Neural crest cell (in vitro differentiated cells): ENCODE measurements at regions not wholly inside any gene's neighbourhood (a gene's known extent, or its start where the extent isn't known, plus 50 kb on each side); places are given as distances from the start of the nearest gene placed in this dataset.

Source experiments
- DNase-seq: peaks from one replicate; pipeline ENCODE4 v3.0.0; 2021; ENCODE audit warnings: low read depth, mixed read lengths, low spot score
- H3K27ac Mint-ChIP-seq: one replicate; pipeline ENCODE4 v1.8.0; 2021; ENCODE audit warnings: mild to moderate bottlenecking, mixed read lengths; ENCODE audit not compliant: unreplicated experiment
- H3K27me3 Mint-ChIP-seq: 2 replicates; pipeline ENCODE4 v1.8.0; 2021; ENCODE audit warnings: low read depth, mild to moderate bottlenecking, mixed read lengths
- H3K36me3 Mint-ChIP-seq: 2 replicates; pipeline ENCODE4 v1.8.0; 2021; ENCODE audit warnings: low read depth, mild to moderate bottlenecking, mixed read lengths
- H3K4me1 Mint-ChIP-seq: 2 replicates; pipeline ENCODE4 v1.8.0; 2021; ENCODE audit warnings: mixed read lengths
- H3K4me3 Mint-ChIP-seq: one replicate; pipeline ENCODE4 v1.8.0; 2021; ENCODE audit warnings: mild to moderate bottlenecking, mixed read lengths
- H3K9me3 Mint-ChIP-seq: 2 replicates; pipeline ENCODE4 v1.8.0; 2021; ENCODE audit warnings: mixed read lengths
- TF ChIP-seq, protein P1 (sequence below): fragments of 200-600 bp; sonication (generic); conservative IDR thresholded peaks from 2 replicates; pipeline ENCODE4 v1.5.0; 2021; ENCODE audit warnings: antibody characterized with exemption, mild to moderate bottlenecking

DNA sequence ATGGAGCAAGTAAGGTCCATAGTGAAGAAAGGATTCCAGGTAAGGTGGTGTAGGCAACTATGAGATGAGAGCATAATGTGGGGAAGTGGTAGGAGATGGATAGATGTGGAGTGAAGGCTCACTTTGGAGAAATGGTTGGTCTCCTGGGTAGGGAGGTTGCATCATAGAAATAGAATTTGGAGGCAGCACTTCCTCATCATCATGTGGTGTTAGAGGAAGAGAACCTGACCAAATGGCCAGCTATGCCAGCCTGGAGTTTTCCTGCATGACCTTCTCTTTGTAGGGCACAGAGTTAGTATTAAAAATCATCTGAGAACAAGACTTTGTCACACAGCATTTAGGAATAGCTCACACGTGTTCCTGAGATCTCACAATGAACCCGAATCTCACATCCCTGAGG, 126.7 kb upstream of the CXCL12 start:
- H3K27me3 Mint-ChIP-seq = no peaks in the 10 kb centered on the region
- H3K4me1 Mint-ChIP-seq = peaks cover 4% of the 10 kb centered on the region
- DNase-seq = no peak
- TF ChIP-seq, protein P1, sequence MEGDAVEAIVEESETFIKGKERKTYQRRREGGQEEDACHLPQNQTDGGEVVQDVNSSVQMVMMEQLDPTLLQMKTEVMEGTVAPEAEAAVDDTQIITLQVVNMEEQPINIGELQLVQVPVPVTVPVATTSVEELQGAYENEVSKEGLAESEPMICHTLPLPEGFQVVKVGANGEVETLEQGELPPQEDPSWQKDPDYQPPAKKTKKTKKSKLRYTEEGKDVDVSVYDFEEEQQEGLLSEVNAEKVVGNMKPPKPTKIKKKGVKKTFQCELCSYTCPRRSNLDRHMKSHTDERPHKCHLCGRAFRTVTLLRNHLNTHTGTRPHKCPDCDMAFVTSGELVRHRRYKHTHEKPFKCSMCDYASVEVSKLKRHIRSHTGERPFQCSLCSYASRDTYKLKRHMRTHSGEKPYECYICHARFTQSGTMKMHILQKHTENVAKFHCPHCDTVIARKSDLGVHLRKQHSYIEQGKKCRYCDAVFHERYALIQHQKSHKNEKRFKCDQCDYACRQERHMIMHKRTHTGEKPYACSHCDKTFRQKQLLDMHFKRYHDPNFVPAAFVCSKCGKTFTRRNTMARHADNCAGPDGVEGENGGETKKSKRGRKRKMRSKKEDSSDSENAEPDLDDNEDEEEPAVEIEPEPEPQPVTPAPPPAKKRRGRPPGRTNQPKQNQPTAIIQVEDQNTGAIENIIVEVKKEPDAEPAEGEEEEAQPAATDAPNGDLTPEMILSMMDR = no peak
- no peak overlapping the region for H3K27ac Mint-ChIP-seq
- no peaks in the 10 kb centered on the region for H3K9me3 Mint-ChIP-seq
- no peak overlapping the region for H3K4me3 Mint-ChIP-seq
- no peaks in the 10 kb centered on the region for H3K36me3 Mint-ChIP-seq

- Mint-ChIP-seq H3K9me3 (no peaks in the 10 kb centered on the region), H3K4me3 (no peak overlapping the region), H3K27me3 (no peaks in the 10 kb centered on the region), H3K36me3 (no peaks in the 10 kb centered on the region), H3K27ac (no peak overlapping the region), H3K4me1 (peaks cover 4% of the 10 kb centered on the region)
- DNase-seq = no peak
- TF ChIP-seq, protein P1 = no peak
These were observed 127.6 kb upstream of the CXCL12 start for GRCh38 chr10:44512431-44513022.

GRCh38 chr10:44513591-44513990, 128.7 kb upstream of the CXCL12 start:
- H3K4me3 Mint-ChIP-seq = no peak overlapping the region
- H3K4me1 Mint-ChIP-seq = peaks cover 4% of the 10 kb centered on the region
- no peaks in the 10 kb centered on the region for H3K36me3 Mint-ChIP-seq
- no peaks in the 10 kb centered on the region for H3K27me3 Mint-ChIP-seq
- no peaks in the 10 kb centered on the region for H3K9me3 Mint-ChIP-seq
- TF ChIP-seq, protein P1 = no peak
- no peak for DNase-seq
- no peak overlapping the region for H3K27ac Mint-ChIP-seq

DNA sequence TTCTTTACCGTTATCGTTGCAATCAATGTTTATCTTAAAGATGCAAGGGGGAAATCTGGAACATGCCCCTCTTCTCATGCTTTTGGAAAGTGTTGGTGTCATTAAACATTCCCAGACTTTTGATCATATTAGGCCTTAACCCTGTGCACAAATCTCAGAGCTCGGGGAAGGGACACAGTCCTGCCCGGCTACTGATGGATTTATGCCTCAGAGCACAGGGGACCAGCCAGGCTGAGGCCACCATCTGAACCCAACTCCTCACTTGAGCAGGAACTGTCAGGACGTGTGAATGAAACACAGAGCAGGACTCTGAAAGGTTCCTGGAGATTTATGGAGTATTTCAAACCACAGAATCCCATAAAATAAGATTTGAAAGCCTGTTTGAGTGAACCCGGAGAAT, 132.0 kb upstream of the CXCL12 start:
- no peak overlapping the region for H3K4me3 Mint-ChIP-seq
- H3K27me3 Mint-ChIP-seq = peaks cover 3% of the 10 kb centered on the region
- H3K9me3 Mint-ChIP-seq = no peaks in the 10 kb centered on the region
- H3K4me1 Mint-ChIP-seq = peaks cover 4% of the 10 kb centered on the region
- H3K36me3 Mint-ChIP-seq = no peaks in the 10 kb centered on the region
- TF ChIP-seq, protein P1 = no peak
- no peak for DNase-seq
- peak overlapping the region; percentile 47 for H3K27ac Mint-ChIP-seq

DNA sequence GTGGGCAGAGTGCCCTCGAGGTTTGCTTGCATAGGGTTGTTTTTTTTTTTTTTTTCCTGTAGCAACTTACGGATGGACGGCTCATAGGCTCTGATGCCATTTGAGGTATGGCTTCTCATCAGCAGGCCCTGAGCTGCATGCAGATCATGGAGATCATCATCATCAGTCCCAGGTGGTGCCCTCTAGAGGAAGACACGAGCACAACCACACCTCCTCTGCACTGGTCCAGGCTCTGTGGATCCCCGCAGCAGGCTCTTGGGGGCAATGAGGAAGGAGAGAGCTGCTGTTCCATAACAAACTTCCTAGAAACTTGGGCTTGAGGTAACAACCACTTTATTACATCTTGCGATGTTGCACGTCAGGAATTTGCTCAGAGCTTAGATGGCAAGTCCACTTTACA, 132.7 kb upstream of the CXCL12 start:
- Mint-ChIP-seq H3K36me3 (no peaks in the 10 kb centered on the region), H3K4me3 (no peak overlapping the region), H3K27me3 (peaks cover 3% of the 10 kb centered on the region), H3K9me3 (no peaks in the 10 kb centered on the region), H3K4me1 (peaks cover 4% of the 10 kb centered on the region), H3K27ac (no peak overlapping the region)
- no peak for DNase-seq
- TF ChIP-seq, protein P1 = peak; percentile 31

- H3K36me3 Mint-ChIP-seq = no peaks in the 10 kb centered on the region
- peaks cover 5% of the 10 kb centered on the region for H3K9me3 Mint-ChIP-seq
- peaks cover 4% of the 10 kb centered on the region for H3K4me1 Mint-ChIP-seq
- TF ChIP-seq, protein P1 = no peak
- no peak for DNase-seq
- H3K27me3 Mint-ChIP-seq = peaks cover 3% of the 10 kb centered on the region
- no peak overlapping the region for H3K27ac Mint-ChIP-seq
- no peak overlapping the region for H3K4me3 Mint-ChIP-seq
These were observed 134.5 kb upstream of the CXCL12 start for GRCh38 chr10:44519361-44519760.
